ENCODE measurements at regions not wholly inside any gene's neighbourhood (a gene's known extent, or its start where the extent isn't known, plus 50 kb on each side); places are given as distances from the start of the nearest gene placed in this dataset.

- no peak for DNase-seq
Measured at GRCh38 chr18:24799176-24799575, 338.7 kb downstream of the HRH4 start.

GRCh38 chr18:24799720-24800119 is 339.3 kb downstream of the HRH4 start:
- DNase-seq, result no peak

- no peak for DNase-seq
Measured at GRCh38 chr18:24801001-24801400, 340.6 kb downstream of the HRH4 start.

- no peak for DNase-seq
Measured at GRCh38 chr18:24802456-24802855, 342.0 kb downstream of the HRH4 start.

- no peak for DNase-seq
Measured at GRCh38 chr18:24805156-24805555, 344.7 kb downstream of the HRH4 start.

- no peak for DNase-seq
Measured at GRCh38 chr18:24809173-24809950, 348.9 kb downstream of the HRH4 start.

GRCh38 chr18:24810561-24811305 is 350.3 kb downstream of the HRH4 start:
- DNase-seq, result no peak

GRCh38 chr18:24811950-24812681 is 351.7 kb downstream of the HRH4 start:
- DNase-seq, result no peak

GRCh38 chr18:24814521-24814920 is 354.1 kb downstream of the HRH4 start:
- no peak for DNase-seq

- no peak for DNase-seq
Measured at GRCh38 chr18:24817150-24817549, 356.7 kb downstream of the HRH4 start.

GRCh38 chr18:24817587-24818371 is 357.3 kb downstream of the HRH4 start:
- no peak for DNase-seq

- DNase-seq, result no peak
Measured at GRCh38 chr18:24818441-24818840, 358.0 kb downstream of the HRH4 start.

- no peak for DNase-seq
Measured at GRCh38 chr18:24819141-24819890, 358.9 kb downstream of the HRH4 start.

- no peak for DNase-seq
Measured at GRCh38 chr18:24825397-24825796, 365.0 kb downstream of the HRH4 start.

- DNase-seq, result no peak
Measured at GRCh38 chr18:24826605-24827004, 366.2 kb downstream of the HRH4 start.

- DNase-seq, result no peak
Measured at GRCh38 chr18:24827501-24827900, 367.1 kb downstream of the HRH4 start.

GRCh38 chr18:24831081-24831480 is 370.6 kb downstream of the HRH4 start:
- DNase-seq, result no peak

GRCh38 chr18:24831871-24832665 is 371.6 kb downstream of the HRH4 start:
- DNase-seq, result no peak

- DNase-seq, result no peak
Measured at GRCh38 chr18:24835751-24836150, 375.3 kb downstream of the HRH4 start.

GRCh38 chr18:24837066-24837465 is 376.6 kb downstream of the HRH4 start:
- no peak for DNase-seq

- DNase-seq, result no peak
Measured at GRCh38 chr18:24840051-24840450, 379.6 kb downstream of the HRH4 start.
